Smooth muscle cell (in vitro differentiated cells): ENCODE measurements at regions not wholly inside any gene's neighbourhood (a gene's known extent, or its start where the extent isn't known, plus 50 kb on each side); places are given as distances from the start of the nearest gene placed in this dataset.

Experiments used
- DNase-seq: peaks from one replicate; lab custom pipeline; 2025; ENCODE audit not compliant: unreplicated experiment; lab: John Stamatoyannopoulos, UW
- H2AFZ ChIP-seq: fragments of 200-600 bp; sonication (generic); 2 replicates; pipeline ENCODE4 v1.6.0; 2016; ENCODE audit warnings: antibody characterized with exemption, low read depth, mild to moderate bottlenecking
- H3F3A ChIP-seq: fragments of 200-600 bp; sonication (generic); 2 replicates; pipeline ENCODE4 v1.6.0; 2017; ENCODE audit warnings: antibody characterized with exemption, low read depth
- H3K27ac ChIP-seq: fragments of 200-600 bp; sonication (generic); 2 replicates; pipeline ENCODE4 v1.5.1; 2016; ENCODE audit warnings: low read depth, mild to moderate bottlenecking
- H3K27me3 ChIP-seq: fragments of 200-600 bp; sonication (generic); 2 replicates; pipeline ENCODE4 v1.6.1; 2016; ENCODE audit warnings: low read depth, mild to moderate bottlenecking
- H3K36me3 ChIP-seq: fragments of 200-600 bp; sonication (generic); 2 replicates; pipeline ENCODE4 v1.5.1; 2016; ENCODE audit warnings: low read depth
- H3K4me1 ChIP-seq: fragments of 200-600 bp; sonication (generic); 2 replicates; pipeline ENCODE4 v1.5.1; 2016; ENCODE audit warnings: low read depth
- H3K4me2 ChIP-seq: fragments of 200-600 bp; sonication (generic); 2 replicates; pipeline ENCODE4 v1.6.0; 2016; ENCODE audit warnings: mild to moderate bottlenecking
- H3K4me3 ChIP-seq: fragments of 200-600 bp; sonication (generic); 2 replicates; pipeline ENCODE4 v1.5.1; 2016; ENCODE audit warnings: mild to moderate bottlenecking
- H3K79me2 ChIP-seq: fragments of 200-600 bp; sonication (generic); 2 replicates; pipeline ENCODE4 v1.6.0; 2016; ENCODE audit warnings: low read depth, mild to moderate bottlenecking
- H3K9ac ChIP-seq: fragments of 200-600 bp; sonication (generic); 2 replicates; pipeline ENCODE4 v1.6.0; 2016; ENCODE audit warnings: low read depth
- H3K9me3 ChIP-seq: fragments of 200-600 bp; sonication (generic); replicated peaks from 2 replicates; pipeline ENCODE4 v1.5.1; 2016; ENCODE audit warnings: low read depth
- H4K20me1 ChIP-seq: fragments of 200-600 bp; sonication (generic); 2 replicates; pipeline ENCODE4 v1.6.0; 2016; ENCODE audit warnings: low read depth
- CTCF ChIP-seq: fragments of 200-600 bp; sonication (generic); IDR thresholded peaks from 2 replicates; pipeline ENCODE4 v1.5.1; 2017; ENCODE audit warnings: borderline replicate concordance, mild to moderate bottlenecking, antibody characterized with exemption; ENCODE audit not compliant: insufficient read depth, poor library complexity, severe bottlenecking
- WGBS: methylation state at CpG from one replicate; pipeline ENCODE4 v1.1.7; 2016; ENCODE audit warnings: low lambda C conversion rate; 5-methylcytosine and 5-hydroxymethylcytosine counted together

- no peaks in the 10 kb centered on the region for H3K4me1 ChIP-seq
- H3K36me3 ChIP-seq, result no peaks in the 10 kb centered on the region
- no peaks in the 10 kb centered on the region for H3K27me3 ChIP-seq
- no peaks in the 10 kb centered on the region for H3K9me3 ChIP-seq
- DNase-seq, result no peak
- no peak overlapping the region for H3K4me3 ChIP-seq
- TF ChIP-seq CTCF, result no peak
- H3K9ac ChIP-seq, result no peak overlapping the region
- H3K27ac ChIP-seq, result no peak overlapping the region
- no peak overlapping the region for H3K4me2 ChIP-seq
- H3K79me2 ChIP-seq, result no peaks in the 10 kb centered on the region
- no peaks in the 10 kb centered on the region for H4K20me1 ChIP-seq
- no peaks in the 10 kb centered on the region for H3F3A ChIP-seq
- WGBS, result 73% methylated on average over 7 of the region's 7 CpGs
- H2AFZ ChIP-seq, result no peak overlapping the region
Observed at GRCh38 chr18:75525331-75525730, 97.8 kb upstream of the SMIM21 start.

- H4K20me1 ChIP-seq, result no peaks in the 10 kb centered on the region
- no peak overlapping the region for H3K27ac ChIP-seq
- no peak overlapping the region for H3K4me2 ChIP-seq
- H3K9ac ChIP-seq, result no peak overlapping the region
- H3K36me3 ChIP-seq, result no peaks in the 10 kb centered on the region
- H3K4me1 ChIP-seq, result no peaks in the 10 kb centered on the region
- no peak for TF ChIP-seq CTCF
- no peaks in the 10 kb centered on the region for H3F3A ChIP-seq
- no peaks in the 10 kb centered on the region for H3K27me3 ChIP-seq
- 92% methylated on average over 7 of the region's 7 CpGs for WGBS
- no peaks in the 10 kb centered on the region for H3K9me3 ChIP-seq
- DNase-seq, result no peak
- H3K4me3 ChIP-seq, result no peak overlapping the region
- H2AFZ ChIP-seq, result no peak overlapping the region
- H3K79me2 ChIP-seq, result no peaks in the 10 kb centered on the region
Observed at GRCh38 chr18:75524841-75525240, 97.3 kb upstream of the SMIM21 start.

GRCh38 chr18:75524181-75524580 is 96.7 kb upstream of the SMIM21 start:
- Histone ChIP-seq H3K4me3 (no peak overlapping the region), H3K36me3 (no peaks in the 10 kb centered on the region), H3K27me3 (no peaks in the 10 kb centered on the region), H3K4me2 (no peak overlapping the region), H3K79me2 (no peaks in the 10 kb centered on the region), H4K20me1 (no peaks in the 10 kb centered on the region), H3K9me3 (no peaks in the 10 kb centered on the region), H2AFZ (no peak overlapping the region), H3F3A (no peaks in the 10 kb centered on the region), H3K27ac (no peak overlapping the region), H3K4me1 (no peaks in the 10 kb centered on the region), H3K9ac (no peak overlapping the region)
- no peak for DNase-seq
- no peak for TF ChIP-seq CTCF
- WGBS, result 97% methylated on average over 8 of the region's 8 CpGs

- Histone ChIP-seq H3K4me3 (no peak overlapping the region), H3K4me1 (no peaks in the 10 kb centered on the region), H2AFZ (no peak overlapping the region), H4K20me1 (no peaks in the 10 kb centered on the region), H3K4me2 (no peak overlapping the region), H3K9me3 (no peaks in the 10 kb centered on the region), H3K79me2 (no peaks in the 10 kb centered on the region), H3F3A (no peaks in the 10 kb centered on the region), H3K36me3 (no peaks in the 10 kb centered on the region), H3K9ac (no peak overlapping the region), H3K27me3 (no peaks in the 10 kb centered on the region), H3K27ac (no peak overlapping the region)
- 86% methylated on average over 12 of the region's 12 CpGs for WGBS
- no peak for DNase-seq
- no peak for TF ChIP-seq CTCF
Observed at GRCh38 chr18:75521816-75522215, 94.3 kb upstream of the SMIM21 start.
